ENCODE measurements at regions not wholly inside any gene's neighbourhood (a gene's known extent, or its start where the extent isn't known, plus 50 kb on each side); places are given as distances from the start of the nearest gene placed in this dataset.

- peak; percentile 20; the same call in 1 of the 2 replicates for TF ChIP-seq ETV5 (CRISPR knock-in tag; IDR thresholded peaks at IDR 0.05; ENCODE audit: borderline replicate concordance)
- TF ChIP-seq JDP2 (CRISPR knock-in tag; IDR thresholded peaks at IDR 0.05; ENCODE audit: borderline replicate concordance): no peak
- peak; percentile 20 for TF ChIP-seq TBL1XR1 (IDR thresholded peaks at IDR 0.05; ENCODE audit: borderline replicate concordance, low read length, partially characterized antibody)
- TF ChIP-seq ZC3H4 (CRISPR knock-in tag; IDR thresholded peaks at IDR 0.05; ENCODE audit: borderline replicate concordance): no peak
- TF ChIP-seq ISX (CRISPR knock-in tag; conservative IDR thresholded peaks at IDR 0.05): no peak
- TF ChIP-seq GPBP1L1 (CRISPR knock-in tag; IDR thresholded peaks at IDR 0.05): no peak
- no peak for TF ChIP-seq ZNF597 (CRISPR knock-in tag; IDR thresholded peaks at IDR 0.05)
- TF ChIP-seq E2F2 (CRISPR knock-in tag; IDR thresholded peaks at IDR 0.05; ENCODE audit: borderline replicate concordance): no peak
- TF ChIP-seq AKAP8 (CRISPR knock-in tag; IDR thresholded peaks at IDR 0.05): no peak
- no peak for TF ChIP-seq ZNF660 (CRISPR knock-in tag; IDR thresholded peaks at IDR 0.05; ENCODE audit: borderline replicate concordance, low read depth)
- peak; percentile 90 for TF ChIP-seq ARID3A (IDR thresholded peaks at IDR 0.05; ENCODE audit: low read depth, low read length)
- peak; percentile 62; the same call in 1 of the 2 replicates for TF ChIP-seq KLF11 (CRISPR knock-in tag; IDR thresholded peaks at IDR 0.05)
- no peak for TF ChIP-seq ZNF792 (CRISPR knock-in tag; IDR thresholded peaks at IDR 0.05)
- no peak for TF ChIP-seq ZNF264 (CRISPR knock-in tag; IDR thresholded peaks at IDR 0.05)
- no peak for TF ChIP-seq ZNF18 (CRISPR knock-in tag; IDR thresholded peaks at IDR 0.05; ENCODE audit: insufficient replicate concordance)
- no peak for TF ChIP-seq CC2D1A (CRISPR knock-in tag; IDR thresholded peaks at IDR 0.05)
- no peak for TF ChIP-seq FOXM1 (CRISPR knock-in tag; IDR thresholded peaks at IDR 0.05)
- no peak for TF ChIP-seq ZBED4 (CRISPR knock-in tag; IDR thresholded peaks at IDR 0.05; ENCODE audit: borderline replicate concordance)
Measured at GRCh38 chr7:17184805-17185689, 113.4 kb upstream of the AHR start (continued).

All from HepG2 (cell line).